Umbilical cord (tissue), 1 donor: ENCODE measurements at regions not wholly inside any gene's neighbourhood (a gene's known extent, or its start where the extent isn't known, plus 50 kb on each side); places are given as distances from the start of the nearest gene placed in this dataset.
A peak's percentile ranks its signal among the peaks of the same experiment; 100 is the strongest.
"Not testable (repeated sequence)": the region's sequence is repeated elsewhere in the genome, so short reads cannot be mapped to it uniquely, and the experiment has no call there.

ENCODE experiments used
- DNase-seq: peaks from one replicate; pipeline ENCODE4 v3.0.0-alpha.2; 2015; ENCODE audit warnings: low spot score

DNA sequence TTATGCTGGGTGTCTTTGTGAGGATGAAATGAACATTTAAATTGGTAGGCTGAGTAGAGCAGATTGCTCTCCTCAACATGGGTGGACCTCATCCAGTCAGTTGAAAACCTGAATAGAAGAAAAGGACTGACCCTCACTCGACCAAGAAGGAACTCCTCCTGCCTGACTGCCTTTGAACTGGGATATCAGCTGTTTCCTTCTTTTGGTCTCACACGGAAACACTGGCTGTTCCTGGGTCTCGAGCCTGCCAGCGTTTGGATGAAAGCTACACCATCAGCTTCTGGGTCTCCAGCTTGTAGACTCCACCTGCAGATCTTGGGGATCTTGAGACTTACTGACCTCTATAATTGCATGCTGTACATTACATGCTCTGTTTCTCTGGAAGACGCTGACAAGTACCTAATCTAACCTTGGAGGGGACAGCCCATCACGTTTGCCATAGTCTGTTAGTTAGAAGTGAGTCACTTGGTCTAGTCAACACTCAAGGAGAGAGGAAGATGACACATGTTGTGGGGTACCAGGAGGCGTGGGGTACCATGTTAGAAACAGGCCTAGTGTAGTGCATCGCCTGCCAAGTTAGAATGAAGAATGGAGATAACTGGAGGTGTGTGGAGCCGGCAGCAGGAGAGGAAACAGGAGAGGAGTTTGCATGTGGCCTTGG, 267.0 kb downstream of the MREG start:
- no peak for DNase-seq

DNA sequence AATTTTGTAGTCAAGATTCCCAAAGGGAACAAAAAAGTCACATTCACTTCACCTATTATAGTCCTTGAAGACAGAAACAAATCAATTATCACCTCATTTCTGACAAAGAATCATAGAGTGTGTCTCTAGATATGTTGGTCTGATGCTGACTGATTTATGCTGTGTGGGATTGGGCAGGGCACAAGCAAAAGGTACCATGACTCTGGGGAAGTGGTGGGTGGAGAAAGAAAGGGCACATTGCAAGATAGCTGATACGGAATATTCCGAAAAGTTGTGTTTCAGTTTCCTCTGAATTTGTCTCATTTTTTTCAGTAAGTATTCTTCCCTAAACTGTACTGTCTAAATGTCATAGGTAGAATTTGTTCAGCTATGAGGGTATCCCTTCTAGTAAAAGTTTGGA, 268.0 kb downstream of the MREG start:
- DNase-seq = no peak

DNA sequence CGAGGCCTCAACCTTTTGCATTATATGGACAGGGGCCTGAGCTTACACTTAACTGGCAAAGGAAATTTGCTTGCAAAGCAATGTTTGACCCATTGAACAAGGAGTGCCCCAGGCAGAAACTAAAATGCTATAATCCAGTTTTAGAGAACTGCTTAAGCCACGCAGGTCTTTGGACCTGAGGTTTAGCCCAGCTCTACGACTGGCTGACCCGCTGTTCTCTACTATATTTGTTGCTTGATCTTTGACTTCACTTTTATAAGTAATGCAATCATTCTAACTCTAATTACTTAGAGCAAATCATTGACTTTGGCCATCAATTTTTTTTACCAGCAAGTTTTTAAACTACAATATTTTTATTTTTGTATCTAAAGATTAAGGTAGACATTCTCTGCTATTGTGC, 268.8 kb downstream of the MREG start:
- DNase-seq = no peak

DNA sequence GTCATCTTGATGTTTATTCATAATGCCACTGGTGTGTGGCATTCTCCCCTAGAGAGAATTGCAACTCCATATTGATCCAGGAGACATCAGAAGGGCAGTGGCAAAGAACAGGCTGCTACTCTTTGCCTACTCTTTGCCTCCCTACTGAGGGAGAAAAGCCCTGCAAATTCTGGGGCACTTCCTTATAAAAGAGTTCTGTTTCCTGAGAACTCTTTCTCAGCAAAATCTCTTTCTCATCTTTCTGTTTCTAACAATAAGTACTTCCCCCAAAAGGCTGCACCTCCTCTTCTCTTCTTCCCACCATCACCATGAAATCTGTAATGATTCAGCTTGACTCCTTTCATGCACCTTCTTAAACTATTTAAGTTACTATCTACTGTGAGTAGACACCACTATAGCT, 270.3 kb downstream of the MREG start:
- DNase-seq = no peak

DNA sequence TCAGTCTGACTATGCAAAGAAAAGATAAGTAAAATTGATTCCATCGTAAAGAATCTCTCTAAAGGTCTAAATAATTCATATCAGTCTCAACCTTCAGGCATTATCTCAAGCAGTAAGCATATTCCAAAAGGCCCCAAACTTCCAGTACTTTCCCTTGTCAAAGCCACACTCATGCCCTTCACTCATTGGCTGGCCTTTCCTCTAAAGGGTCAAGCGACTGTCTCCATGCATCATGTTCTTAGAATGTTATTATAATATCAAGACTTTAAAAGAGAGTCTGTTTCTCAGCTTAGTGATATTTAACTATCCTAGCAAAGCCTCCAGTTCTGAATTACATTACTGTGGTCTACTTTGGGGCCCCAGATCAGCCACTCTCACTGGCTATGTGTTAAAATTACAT, 271.3 kb downstream of the MREG start:
- DNase-seq = peak; percentile 55

DNA sequence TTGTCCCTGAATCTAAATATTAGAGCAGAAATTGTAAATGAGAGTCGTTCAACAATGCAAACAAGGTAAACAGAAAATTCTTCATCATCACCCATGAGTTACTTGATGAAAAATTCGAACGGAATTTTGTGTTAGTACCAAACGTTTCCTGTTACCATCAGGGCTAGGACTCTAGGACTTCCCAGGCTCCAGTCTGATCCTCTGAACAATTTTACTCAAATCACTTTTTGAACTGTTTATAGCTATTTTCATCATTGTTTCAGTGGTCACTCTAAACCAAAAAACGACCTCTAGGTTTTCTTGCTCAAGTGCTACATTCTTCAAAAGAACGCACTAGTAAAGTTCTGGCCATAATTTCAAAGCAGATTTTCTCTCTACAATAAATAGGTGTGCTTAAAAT, 273.3 kb downstream of the MREG start:
- no peak for DNase-seq

DNA sequence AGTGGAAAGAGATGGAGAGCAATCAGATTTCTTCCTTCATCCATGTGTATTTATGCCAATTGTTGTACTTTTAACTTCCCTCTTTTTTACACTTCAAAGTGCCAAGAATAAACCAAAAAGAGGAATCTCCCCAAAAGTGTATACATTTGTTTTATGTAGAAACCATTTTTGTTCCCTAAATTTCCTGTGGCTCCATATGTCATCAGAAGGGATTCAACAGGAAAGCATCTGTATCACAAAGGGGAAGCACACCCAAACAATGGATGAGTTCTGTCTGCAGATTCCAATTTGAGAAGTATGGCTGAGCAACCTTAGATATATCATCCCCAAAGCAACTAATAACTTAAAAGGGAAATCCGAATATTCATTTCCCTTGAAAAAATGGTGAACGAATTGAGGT, 275.0 kb downstream of the MREG start:
- DNase-seq = no peak

DNA sequence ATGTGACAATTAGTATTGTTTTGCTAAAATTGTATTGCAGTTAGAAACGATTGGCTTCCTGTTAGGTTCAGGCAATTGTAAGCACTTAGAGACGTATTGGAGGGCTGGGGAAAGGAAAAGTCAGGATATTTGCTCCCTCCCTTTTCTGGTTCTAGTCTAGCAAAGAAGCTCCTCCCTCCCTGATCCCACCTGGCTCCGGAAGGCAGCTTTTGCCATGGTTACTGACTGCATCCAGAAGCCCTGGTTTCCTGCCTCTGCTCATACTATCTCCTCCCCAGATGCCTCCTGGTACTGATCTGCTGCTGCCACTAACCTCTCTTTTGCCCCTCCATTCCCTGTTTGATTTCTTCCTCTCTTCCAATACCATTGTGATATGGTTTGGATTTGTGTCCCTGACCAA, 275.9 kb downstream of the MREG start:
- DNase-seq = no peak

DNA sequence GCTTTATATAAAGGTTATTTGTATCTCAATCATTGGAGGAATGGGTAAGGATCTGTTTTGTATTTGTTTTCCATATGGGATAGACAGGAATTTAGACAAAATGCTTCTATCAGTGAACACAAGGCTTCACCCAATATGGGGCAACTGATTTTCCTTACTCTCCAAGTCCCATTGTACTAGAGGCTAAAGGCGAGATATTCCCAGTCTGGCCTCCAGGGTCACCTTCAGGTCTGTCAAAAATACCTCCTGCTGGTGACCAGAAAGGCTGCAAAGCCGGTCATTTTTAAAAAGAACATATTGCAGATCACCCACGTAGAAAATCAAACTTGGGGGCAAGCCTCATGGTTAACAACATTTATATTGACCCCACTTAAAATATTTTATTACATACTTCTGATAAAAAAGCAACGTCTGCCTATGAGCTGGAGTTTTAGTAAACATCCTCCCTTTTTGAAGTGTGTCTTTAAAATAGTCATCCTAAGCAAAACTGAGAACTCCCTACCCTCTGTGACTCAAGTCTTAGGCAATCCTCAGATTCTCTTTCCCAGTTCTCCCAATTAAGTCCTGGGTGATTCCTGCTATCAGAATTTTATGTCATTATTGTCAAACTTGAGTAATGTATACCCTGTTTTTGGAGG, 276.6 kb downstream of the MREG start:
- peak; percentile 40 for DNase-seq

DNA sequence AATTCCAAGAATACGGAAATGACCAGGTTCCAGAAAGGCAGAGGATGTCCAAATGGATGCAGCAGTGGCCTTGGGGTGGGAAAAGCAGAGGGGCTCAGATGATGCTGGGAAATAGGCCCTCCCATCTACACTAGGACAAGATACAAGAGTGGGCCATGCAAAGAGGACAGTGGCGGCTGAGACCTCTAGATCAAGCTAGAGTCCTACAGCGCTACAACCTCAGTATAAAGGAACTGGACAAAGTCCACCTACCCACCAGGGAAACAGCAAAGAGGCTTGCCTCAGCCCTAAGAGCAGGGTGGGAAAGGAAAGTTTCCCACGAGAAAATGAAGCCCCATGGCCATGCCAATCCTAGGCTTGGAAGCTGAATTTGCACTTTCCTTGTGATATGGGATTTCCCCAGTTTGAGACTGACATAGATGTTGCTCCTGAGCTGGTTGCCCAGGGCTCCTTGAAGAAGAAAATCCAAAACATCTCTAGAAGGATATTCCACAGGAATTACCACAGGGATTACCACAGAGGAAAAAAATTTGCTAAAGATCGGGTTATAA, 282.2 kb downstream of the MREG start:
- no peak for DNase-seq

DNA sequence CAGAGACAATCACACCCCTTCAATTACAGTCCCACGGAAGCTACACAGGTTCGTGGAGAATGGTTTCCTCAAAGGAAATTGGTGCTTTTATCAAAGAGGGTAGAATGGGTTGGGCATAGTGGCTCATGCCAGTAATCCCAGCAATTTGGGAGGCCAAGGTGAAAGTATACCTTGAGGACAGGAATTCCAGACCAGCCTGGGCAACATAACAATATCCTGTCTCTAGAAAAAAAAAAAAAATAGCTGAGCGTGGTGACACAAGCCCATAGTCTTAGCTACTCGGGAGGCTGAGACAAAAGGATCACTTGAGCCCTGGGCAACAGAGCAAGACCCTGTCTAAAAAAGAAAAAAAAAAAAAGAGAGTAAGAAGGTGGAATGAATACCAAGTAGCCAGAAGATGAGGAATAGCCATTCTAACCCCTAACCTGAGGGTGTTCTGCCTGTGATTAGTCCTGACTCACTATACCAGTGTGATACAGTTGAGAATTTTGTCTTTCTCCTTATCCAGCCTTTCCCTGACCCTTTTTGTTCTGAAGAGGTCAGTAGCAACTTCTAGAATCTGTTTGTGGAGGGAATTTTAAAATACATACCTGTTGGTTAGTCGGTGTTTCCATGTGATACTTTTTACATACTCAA, 283.2 kb downstream of the MREG start:
- no peak for DNase-seq

DNA sequence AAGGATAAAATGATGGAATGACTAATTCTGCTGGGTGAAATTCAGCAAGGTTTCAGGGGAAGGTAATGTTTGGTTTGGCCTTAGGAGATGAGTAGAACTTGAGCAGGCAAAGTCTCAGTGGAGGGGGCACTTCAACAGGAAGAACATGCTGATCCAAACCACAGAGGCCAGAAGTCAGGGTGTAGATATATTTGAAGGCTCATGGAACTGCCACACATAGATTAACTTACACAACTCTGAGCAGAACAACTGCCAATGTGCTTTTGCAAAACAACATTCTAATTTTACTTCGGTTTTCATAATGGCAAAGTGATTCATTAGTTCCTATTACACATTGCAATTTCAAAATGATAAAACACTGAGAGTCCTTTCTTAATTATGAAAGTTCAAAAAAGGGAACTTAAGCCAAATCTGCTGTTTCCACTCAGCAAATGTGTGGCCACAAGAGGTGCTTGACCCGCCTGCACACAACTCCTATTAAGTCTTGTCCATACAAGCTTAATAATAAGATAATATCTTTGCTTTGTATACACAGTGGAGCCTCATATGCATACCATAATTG, 284.8 kb downstream of the MREG start:
- DNase-seq = peak; percentile 36

DNA sequence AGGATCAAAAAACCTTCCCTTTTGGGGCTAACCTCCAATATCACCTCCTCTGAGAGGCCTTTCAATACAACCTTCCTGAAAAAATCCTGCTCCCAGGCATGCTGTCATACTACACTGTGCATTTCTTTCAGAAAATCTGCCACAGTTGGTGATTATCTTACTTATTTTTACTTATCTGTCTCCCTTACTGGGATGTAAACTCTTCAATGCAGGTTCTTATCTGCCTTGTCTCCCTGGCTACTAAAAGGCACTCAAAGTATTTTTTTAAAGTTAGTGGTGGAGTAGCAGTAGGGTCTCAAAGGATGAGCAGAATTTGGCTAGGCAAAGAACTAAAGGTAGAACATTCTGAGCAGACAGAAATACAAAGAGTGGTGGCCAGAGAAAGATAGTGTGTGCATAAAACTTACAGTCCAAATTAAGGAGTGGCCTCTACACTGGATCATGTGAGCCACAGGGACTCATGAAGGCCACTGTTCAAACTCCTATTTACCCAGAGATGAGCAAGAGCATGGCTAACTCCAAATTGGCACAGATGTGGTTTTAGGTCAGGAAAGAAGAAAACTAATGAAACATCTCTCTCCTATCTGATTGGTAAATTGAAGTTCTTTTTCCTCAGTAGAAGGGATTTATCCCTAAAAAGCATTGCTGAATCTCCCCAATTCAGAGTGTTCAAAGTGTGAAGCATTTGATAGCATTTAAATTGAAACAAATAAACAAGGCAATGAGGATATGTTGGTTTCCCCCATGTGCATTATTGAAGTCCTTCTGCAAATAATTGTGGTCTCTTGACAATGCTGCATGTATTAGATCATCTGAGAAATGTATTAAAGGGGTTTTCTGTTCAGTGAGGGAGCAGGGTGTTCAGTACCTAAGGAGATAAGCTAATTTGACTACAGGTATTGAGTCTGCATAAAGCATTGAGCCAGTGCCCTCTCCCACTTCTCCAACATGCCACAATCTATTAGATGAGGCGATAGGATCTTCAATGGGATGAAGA, 285.5 kb downstream of the MREG start:
- no peak for DNase-seq

DNA sequence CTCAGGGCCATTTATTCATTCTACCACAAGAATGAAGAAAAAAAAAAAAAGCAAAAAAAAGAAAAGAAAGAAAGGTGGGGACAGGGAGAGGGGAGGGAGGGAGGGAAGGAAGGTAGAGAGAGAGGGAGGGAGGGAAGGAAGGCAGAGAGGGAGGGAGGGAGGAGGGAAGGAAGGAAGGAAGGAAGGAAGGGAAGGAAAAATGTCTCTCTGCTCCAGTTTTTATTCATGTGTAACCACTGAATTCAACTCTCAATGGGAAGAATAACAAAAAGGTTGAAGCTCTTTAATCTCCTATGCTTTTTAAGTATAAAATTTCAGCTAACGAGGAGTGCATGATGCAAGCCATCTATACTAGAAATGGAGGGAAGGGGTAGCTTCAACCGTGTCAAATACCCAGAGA, 287.3 kb downstream of the MREG start:
- DNase-seq = no peak

DNA sequence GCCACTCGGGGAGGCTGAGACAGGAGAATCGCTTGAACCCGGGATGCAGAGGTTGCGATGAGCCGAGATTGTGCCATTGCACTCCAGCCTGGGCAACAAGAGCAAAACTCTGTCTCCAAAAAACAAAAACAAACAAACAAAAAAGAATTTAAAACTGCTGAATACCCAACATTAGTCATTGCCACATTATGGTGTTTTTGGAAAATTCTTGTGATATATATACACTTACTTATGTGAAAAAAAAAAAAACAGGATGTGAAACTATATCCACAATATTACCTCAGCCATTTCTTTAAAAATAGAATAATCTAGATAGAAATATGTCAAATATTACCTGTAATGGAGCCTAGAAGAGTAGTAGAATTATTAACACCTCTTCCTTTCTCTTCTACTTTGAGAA, 288.3 kb upstream of the FN1 start:
- DNase-seq = no peak

DNA sequence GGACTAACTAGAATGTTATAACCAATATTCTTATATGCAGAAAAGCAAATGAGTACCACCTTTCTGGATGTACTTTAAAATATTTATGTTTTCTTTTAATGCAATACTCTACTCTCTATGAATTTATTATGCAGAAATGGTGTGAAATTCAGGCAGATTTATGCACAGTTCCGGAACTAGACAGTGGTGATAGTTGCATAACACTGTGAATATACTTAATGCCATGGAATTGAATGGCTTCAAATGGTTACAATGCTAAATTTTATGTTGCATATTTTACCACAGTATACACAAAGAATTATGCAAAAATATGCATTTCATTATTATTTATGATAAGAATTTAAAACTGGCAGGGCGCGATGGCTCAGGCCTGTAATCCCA, 287.8 kb upstream of the FN1 start:
- no peak for DNase-seq

DNA sequence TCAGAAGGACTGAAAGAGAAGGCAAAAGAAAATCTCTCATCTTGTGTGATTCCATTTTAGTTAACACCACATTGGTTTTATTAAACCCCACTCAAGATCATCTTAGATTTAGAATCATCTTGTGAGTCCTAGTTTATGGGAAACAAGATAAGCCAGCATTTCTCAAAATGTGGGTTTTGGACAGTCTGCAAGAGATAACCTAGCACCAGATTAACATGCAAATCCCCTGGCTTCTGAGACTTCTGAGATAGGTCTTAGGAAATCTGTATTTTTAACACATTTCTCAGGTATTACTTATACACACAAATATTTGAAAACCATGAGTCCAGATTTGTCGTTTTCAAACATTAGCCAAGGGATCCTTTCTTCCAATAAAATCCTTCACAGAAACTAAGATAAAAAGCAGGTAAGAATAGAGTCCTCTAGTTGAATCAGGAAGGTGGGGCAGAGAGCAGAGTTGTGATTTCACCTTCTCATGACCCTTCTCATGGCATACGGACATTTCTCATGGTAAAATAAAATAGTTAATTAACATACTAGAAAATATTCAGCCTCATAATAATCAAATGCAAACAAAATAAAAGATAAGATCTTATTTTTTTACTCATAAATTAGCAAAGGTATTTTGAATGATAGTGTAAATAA, 287.2 kb upstream of the FN1 start:
- peak; percentile 95 for DNase-seq

DNA sequence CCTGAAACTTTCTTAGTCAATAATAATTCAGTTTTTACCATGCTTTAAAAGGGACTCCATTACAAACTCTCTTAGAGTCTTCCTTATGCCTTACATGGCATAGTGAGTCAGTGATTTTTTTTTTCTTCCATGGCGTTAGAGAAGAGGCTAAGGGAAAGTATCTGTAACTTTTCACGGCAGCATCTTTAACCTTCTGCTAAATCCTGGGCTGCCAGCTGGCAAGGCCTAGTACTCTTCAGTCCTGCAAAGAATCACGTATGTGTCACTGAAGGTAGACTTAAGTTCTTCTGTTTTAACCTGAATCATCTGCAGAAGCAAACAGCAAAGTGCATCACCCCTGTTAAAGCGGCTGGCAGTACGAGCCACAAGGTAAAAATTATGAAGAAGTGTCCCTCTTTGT, 286.3 kb upstream of the FN1 start:
- peak; percentile 96 for DNase-seq

DNA sequence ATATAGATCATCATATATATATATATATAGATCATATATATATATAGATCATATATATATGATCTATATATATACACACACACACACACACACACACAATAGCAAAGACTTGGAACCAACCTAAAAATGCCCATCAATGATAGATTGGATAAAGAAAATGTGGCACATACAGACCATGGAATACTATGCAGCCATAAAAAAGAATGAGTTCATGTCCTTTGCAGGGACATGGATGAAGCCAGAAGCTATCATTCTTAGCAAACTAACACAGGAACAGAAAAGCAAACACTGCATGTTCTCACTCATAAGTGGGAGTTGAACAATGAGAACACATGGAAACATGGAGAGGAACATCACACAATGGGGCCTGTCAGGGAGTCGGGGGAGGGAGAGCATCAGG, 285.6 kb upstream of the FN1 start:
- not testable (repeated sequence) for DNase-seq

DNA sequence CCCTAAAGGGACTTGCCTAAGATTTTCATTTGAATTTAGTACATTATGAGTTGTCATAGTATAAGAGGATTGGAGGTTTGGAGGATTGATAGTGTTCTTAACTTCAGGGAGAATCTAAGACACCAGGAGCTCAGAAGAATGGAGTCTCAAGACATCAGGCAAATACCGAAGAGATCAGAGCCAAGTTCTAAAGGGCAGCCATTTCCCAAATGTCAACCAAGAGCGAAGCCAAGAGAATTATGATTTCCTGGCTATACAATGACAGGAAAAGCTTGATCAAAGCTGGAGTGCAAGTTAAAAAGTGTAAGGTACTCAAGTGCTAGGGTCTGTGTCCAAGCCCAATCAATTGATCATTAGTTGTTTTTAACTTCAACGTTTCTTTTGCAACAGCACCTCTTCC, 283.0 kb upstream of the FN1 start:
- DNase-seq = no peak

DNA sequence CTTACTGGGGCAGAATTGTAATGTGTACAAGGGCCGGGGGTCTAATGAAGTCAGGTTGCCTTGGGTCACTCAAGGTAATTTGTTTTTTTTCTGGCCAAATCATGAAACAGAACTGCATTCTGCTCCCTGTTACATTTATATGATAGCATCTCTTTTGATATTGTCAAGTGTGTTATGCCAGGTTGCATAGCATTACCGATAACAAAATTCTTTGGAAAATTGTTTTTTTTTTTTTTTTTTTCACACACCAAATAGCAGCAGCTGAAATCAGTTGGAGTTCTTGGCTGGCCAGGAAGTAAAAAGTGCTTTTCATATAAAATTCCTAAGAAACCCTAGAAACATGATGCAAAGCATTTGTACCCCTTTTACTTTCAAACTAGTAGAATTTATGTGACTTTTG, 282.6 kb upstream of the FN1 start:
- DNase-seq = peak; percentile 54
